ENCODE measurements at regions not wholly inside any gene's neighbourhood (a gene's known extent, or its start where the extent isn't known, plus 50 kb on each side); places are given as distances from the start of the nearest gene placed in this dataset.
"Not testable (repeated sequence)": the region's sequence is repeated elsewhere in the genome, so short reads cannot be mapped to it uniquely, and the experiment has no call there.

DNA sequence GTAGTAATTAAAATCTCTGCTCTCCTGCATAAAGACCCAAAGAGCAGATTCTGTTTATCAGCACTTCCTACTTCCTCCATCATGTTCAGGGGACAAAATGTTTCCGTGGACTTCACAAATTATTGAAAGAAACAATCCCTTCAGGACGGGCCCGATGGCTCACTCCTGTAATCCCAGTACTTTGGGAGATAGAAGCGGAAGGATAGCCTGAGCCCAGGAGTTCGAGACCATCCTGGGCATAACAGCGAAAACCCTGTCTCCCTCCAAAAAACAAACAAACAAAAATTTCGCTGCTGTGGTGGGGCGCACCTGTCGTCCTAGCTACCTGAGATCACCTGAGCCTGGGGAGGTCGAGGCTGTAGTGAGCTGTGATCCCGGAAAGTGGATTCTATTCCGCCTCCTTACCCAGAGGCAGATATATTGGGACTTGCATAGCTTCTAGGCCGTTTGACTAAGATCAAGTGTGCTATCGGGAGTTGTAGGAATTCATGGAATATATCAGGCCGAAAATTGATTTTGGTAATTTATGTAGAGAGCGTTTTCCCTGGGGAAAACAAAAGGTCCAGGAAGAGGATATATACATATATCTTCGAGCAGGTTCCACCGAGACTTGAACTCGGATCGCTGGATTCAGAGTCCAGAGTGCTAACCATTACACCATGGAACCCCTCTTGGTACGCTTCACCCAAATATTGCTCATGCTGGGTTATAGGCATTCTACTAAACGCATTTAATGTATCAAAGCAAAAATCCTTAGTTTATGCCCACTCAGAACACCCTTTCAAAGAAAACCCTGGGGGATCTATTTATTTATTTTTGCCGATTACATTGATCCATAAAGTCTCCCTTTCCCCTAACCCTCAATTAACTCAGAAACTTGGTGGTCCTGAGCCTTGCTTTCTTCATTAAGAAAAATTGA, 74.5 kb upstream of the ZNF184 start:
- no peak for DNase-seq (ENCODE audit: extremely low read depth, insufficient read length)
- Histone ChIP-seq H3K36me3 (ENCODE audit: control insufficient read depth, insufficient read depth, low read length) (no peaks in the 10 kb centered on the region), H3K4me3 (replicated peaks; ENCODE audit: low read depth, low read length) (peak overlapping the region; percentile 32), H3K27me3 (replicated peaks; ENCODE audit: control insufficient read depth, insufficient read depth, low read length) (no peaks in the 10 kb centered on the region)
- TF ChIP-seq CTCF (IDR thresholded peaks at IDR 0.05; ENCODE audit: insufficient read depth, low read length, poor library complexity, severe bottlenecking), result no peak

DNA sequence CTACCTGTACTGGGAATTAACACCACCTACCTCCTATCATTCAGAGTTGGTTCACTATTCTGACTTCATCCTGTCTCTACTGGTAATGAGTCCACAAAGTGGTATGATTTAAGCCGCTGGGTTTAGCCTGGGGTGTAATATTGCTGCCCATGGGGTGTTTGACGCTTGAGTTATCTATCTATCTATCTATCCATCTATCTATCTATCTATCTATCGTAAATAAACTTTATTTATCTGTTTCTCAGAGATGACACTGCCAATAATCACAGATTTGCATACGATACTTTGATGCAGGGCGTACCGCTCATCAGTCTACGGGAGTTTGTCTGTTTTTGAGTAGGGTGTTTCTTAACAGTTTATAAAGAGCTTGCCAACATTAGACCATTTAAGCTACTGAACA, 73.6 kb upstream of the ZNF184 start:
- TF ChIP-seq CTCF (IDR thresholded peaks at IDR 0.05; ENCODE audit: insufficient read depth, low read length, poor library complexity, severe bottlenecking), result no peak
- H3K36me3 ChIP-seq (ENCODE audit: control insufficient read depth, insufficient read depth, low read length), result no peaks in the 10 kb centered on the region
- DNase-seq (ENCODE audit: extremely low read depth, insufficient read length), result no peak
- no peak overlapping the region for H3K4me3 ChIP-seq (replicated peaks; ENCODE audit: low read depth, low read length)
- no peaks in the 10 kb centered on the region for H3K27me3 ChIP-seq (replicated peaks; ENCODE audit: control insufficient read depth, insufficient read depth, low read length)

DNA sequence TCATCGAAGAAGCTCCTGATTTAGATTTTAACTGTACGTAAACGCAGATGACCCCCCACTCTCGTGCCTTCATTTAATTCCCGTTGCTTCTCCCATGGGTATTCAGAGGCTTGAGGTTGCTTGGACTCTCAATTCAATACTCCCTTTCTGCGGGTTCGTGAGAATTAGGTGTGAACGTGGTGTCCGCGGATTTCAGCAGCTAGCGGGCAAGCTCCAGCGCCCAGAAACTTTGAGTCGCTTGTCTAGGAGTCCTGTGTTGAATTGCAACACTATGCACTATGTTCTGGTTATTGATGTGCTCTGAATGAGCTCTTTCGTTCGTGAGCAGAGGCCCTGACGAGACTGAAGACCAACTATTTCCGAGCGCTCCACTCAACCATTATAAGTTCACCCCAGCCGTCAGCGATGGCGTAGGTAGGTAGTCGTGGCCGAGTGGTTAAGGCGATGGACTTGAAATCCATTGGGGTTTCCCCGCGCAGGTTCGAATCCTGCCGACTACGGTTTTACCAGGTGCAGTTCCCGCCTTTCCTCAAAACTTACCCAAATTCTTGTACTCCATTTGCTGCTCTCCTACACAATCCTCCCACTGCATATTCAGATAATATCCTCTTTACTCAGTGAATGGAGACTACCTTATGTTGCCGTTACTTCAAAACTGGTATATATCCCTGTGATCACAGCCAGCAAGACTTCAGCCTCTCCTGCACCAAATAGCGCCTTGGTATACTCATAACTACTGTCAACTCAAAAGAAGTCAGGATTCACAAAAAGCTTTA, 72.6 kb upstream of the ZNF184 start:
- Histone ChIP-seq H3K36me3 (ENCODE audit: control insufficient read depth, insufficient read depth, low read length) (no peaks in the 10 kb centered on the region), H3K27me3 (replicated peaks; ENCODE audit: control insufficient read depth, insufficient read depth, low read length) (no peaks in the 10 kb centered on the region), H3K4me3 (replicated peaks; ENCODE audit: low read depth, low read length) (peak overlapping the region; percentile 12; the same call in 1 of the 2 replicates)
- peak; percentile 84 for DNase-seq (ENCODE audit: extremely low read depth, insufficient read length)
- TF ChIP-seq CTCF (IDR thresholded peaks at IDR 0.05; ENCODE audit: insufficient read depth, low read length, poor library complexity, severe bottlenecking), result no peak

- TF ChIP-seq CTCF (IDR thresholded peaks at IDR 0.05; ENCODE audit: insufficient read depth, low read length, poor library complexity, severe bottlenecking), result no peak
- H3K4me3 ChIP-seq (replicated peaks; ENCODE audit: low read depth, low read length), result no peak overlapping the region; the same call in 1 of the 2 replicates
- no peak for DNase-seq (ENCODE audit: extremely low read depth, insufficient read length)
- H3K36me3 ChIP-seq (ENCODE audit: control insufficient read depth, insufficient read depth, low read length), result no peaks in the 10 kb centered on the region
- H3K27me3 ChIP-seq (replicated peaks; ENCODE audit: control insufficient read depth, insufficient read depth, low read length), result no peaks in the 10 kb centered on the region
Observed at GRCh38 chr6:27544612-27545260, 71.8 kb upstream of the ZNF184 start.

- H3K36me3 ChIP-seq (ENCODE audit: control insufficient read depth, insufficient read depth, low read length); H3K27me3 ChIP-seq (replicated peaks; ENCODE audit: control insufficient read depth, insufficient read depth, low read length); H3K4me3 ChIP-seq (replicated peaks; ENCODE audit: low read depth, low read length): not testable (repeated sequence)
- peak; percentile 68 for DNase-seq (ENCODE audit: extremely low read depth, insufficient read length)
Observed at GRCh38 chr6:27544135-27544534, 71.2 kb upstream of the ZNF184 start.

- Histone ChIP-seq H3K36me3 (ENCODE audit: control insufficient read depth, insufficient read depth, low read length) (no peaks in the 10 kb centered on the region), H3K4me3 (replicated peaks; ENCODE audit: low read depth, low read length) (no peak overlapping the region), H3K27me3 (replicated peaks; ENCODE audit: control insufficient read depth, insufficient read depth, low read length) (no peaks in the 10 kb centered on the region)
- no peak for DNase-seq (ENCODE audit: extremely low read depth, insufficient read length)
- no peak for TF ChIP-seq CTCF (IDR thresholded peaks at IDR 0.05; ENCODE audit: insufficient read depth, low read length, poor library complexity, severe bottlenecking)
Observed at GRCh38 chr6:27542485-27542884, 69.6 kb upstream of the ZNF184 start.
